GM12878 (cell line): ENCODE measurements at regions not wholly inside any gene's neighbourhood (a gene's known extent, or its start where the extent isn't known, plus 50 kb on each side); places are given as distances from the start of the nearest gene placed in this dataset.

Source experiments
- ATAC-seq: fragments of 200-7000 bp; cut with Tn5 transposase; 3 replicates; pipeline ENCODE4 v1.9.1; 2020; ENCODE audit warnings: mild to moderate bottlenecking, moderate library complexity
- BruUV-seq: library from RNA; stranded (reverse); fragments of 400-500 nt; replicated peaks from 2 replicates; lab custom pipeline; 2021; lab: Mats Ljungman, UMichigan
- CTCF ChIA-PET: fragments of 300-600 bp; sonication (Branson Sonifier 250); formaldehyde crosslinking; extraction: SDS; loops from one replicate; lab custom pipeline; 2021; ENCODE audit warnings: inconsistent platforms; lab: Yijun Ruan, JAX
- POLR2A ChIA-PET: fragments of 350-600 bp; formaldehyde crosslinking; extraction: SDS; loops from one replicate; lab custom pipeline; 2021; ENCODE audit warnings: inconsistent platforms; lab: Charles Lee
- RAD21 ChIA-PET: fragments of 300-600 bp; sonication (Branson Sonifier 250); formaldehyde crosslinking; loops from one replicate; lab custom pipeline; 2023; ENCODE audit warnings: antibody characterized with exemption; ENCODE audit not compliant: unreplicated experiment; lab: Charles Lee
- SMC1A ChIA-PET: fragments of 300-600 bp; sonication (Branson Sonifier 250); formaldehyde crosslinking; loops from one replicate; lab custom pipeline; 2023; ENCODE audit not compliant: unreplicated experiment, uncharacterized antibody; lab: Charles Lee
- DNase-seq: peaks from one replicate; pipeline ENCODE4 v3.0.0-alpha.2; 2011; ENCODE audit warnings: low read depth, low spot score
- FAIRE-seq: peaks from 3 replicates; lab custom pipeline; 2011; peaks lifted over from hg19 to GRCh38; lab: Jason Lieb, UNC
- H2AFZ ChIP-seq: 2 replicates; pipeline ENCODE4 v1.6.0; 2011; ENCODE audit warnings: low read depth, low read length, control low read depth; ENCODE audit not compliant: control insufficient read depth
- H3K27ac ChIP-seq: 2 replicates; pipeline ENCODE4 v1.5.1; 2011; ENCODE audit warnings: control low read depth; ENCODE audit not compliant: control insufficient read depth, insufficient read depth
- H3K27me3 ChIP-seq, 2 experiments: replicated peaks in 1 of 2; 2 replicates each; pipeline versions ENCODE4 v1.6.0 to v1.6.1; 2011; ENCODE audit warnings: low read length in 1 of 2; ENCODE audit not compliant: control insufficient read depth in 2 of 2, insufficient read depth in 2 of 2
- H3K36me3 ChIP-seq, 2 experiments: 2 replicates each; pipeline ENCODE4 v1.5.1; 2011; ENCODE audit warnings: low read length in 1 of 2; ENCODE audit not compliant: control insufficient read depth in 2 of 2, insufficient read depth in 2 of 2
- H3K4me1 ChIP-seq: 2 replicates; pipeline ENCODE4 v1.6.1; 2011; ENCODE audit warnings: mild to moderate bottlenecking, low read length, moderate library complexity, mixed read lengths; ENCODE audit not compliant: control insufficient read depth, insufficient read depth
- H3K4me2 ChIP-seq: 2 replicates; pipeline ENCODE4 v1.6.0; 2011; ENCODE audit warnings: control low read depth; ENCODE audit not compliant: control insufficient read depth, insufficient read depth
- H3K4me3 ChIP-seq: fragments of 200-600 bp; sonication (generic); 2 replicates; pipeline ENCODE4 v1.5.1; 2016
- H3K79me2 ChIP-seq: 2 replicates; pipeline ENCODE4 v1.6.0; 2011; ENCODE audit warnings: low read length; ENCODE audit not compliant: control insufficient read depth, insufficient read depth
- H3K9ac ChIP-seq: 2 replicates; pipeline ENCODE4 v1.8.0; 2011; ENCODE audit warnings: low read length, control low read depth, mixed read lengths; ENCODE audit not compliant: control insufficient read depth, insufficient read depth
- H3K9me3 ChIP-seq: replicated peaks from 3 replicates; pipeline ENCODE4 v1.5.1; 2011; ENCODE audit warnings: mild to moderate bottlenecking, low read length; ENCODE audit not compliant: control insufficient read depth, insufficient read depth
- H4K20me1 ChIP-seq: 2 replicates; pipeline ENCODE4 v1.6.0; 2011; ENCODE audit not compliant: control insufficient read depth, insufficient read depth
- CBX3 ChIP-seq: fragments of 200-600 bp; sonication (generic); IDR thresholded peaks from 2 replicates; pipeline ENCODE4 v1.6.1; 2016; ENCODE audit warnings: low read depth, borderline replicate concordance
- ESRRA ChIP-seq: IDR thresholded peaks from 2 replicates; pipeline ENCODE4 v1.6.1; 2012; ENCODE audit warnings: mild to moderate bottlenecking, low read length, improper control_type of control experiment
- FOXK2 ChIP-seq: fragments of 450-650 bp; IDR thresholded peaks from 2 replicates; pipeline ENCODE4 v1.6.1; 2017; ENCODE audit warnings: mild to moderate bottlenecking, moderate library complexity
- NBN ChIP-seq: fragments of 450-650 bp; IDR thresholded peaks from 2 replicates; pipeline ENCODE4 v1.6.1; 2016
- NR2C1 ChIP-seq: fragments of 450-650 bp; IDR thresholded peaks from 2 replicates; pipeline ENCODE4 v1.6.1; 2017; ENCODE audit warnings: antibody characterized with exemption, mild to moderate bottlenecking, moderate library complexity
- RAD51 ChIP-seq: fragments of 450-650 bp; IDR thresholded peaks from 2 replicates; pipeline ENCODE4 v1.6.1; 2016; ENCODE audit warnings: moderate library complexity, mild to moderate bottlenecking, inconsistent platforms
- TAF1 ChIP-seq: IDR thresholded peaks from 2 replicates; pipeline ENCODE4 v1.6.1; 2011; ENCODE audit warnings: mild to moderate bottlenecking, low read depth, low read length, borderline replicate concordance
- ZNF274 ChIP-seq: IDR thresholded peaks from one replicate; pipeline ENCODE4 v1.8.0; 2011; ENCODE audit not compliant: insufficient read length, insufficient read depth
- WGBS: methylation state at CpG from one replicate; pipeline ENCODE4 v1.1.6; 2016; ENCODE audit warnings: low lambda C conversion rate; ENCODE audit not compliant: insufficient replicate concordance, insufficient coverage; ENCODE audit errors: missing lambda C conversion rate; 5-methylcytosine and 5-hydroxymethylcytosine counted together
- in situ Hi-C: fragments of 300-500 bp; cut with MboI; formaldehyde crosslinking; loops from 9 replicates; pipeline ENCODE4 v1.14.3; 2018; ENCODE audit warnings: mixed read lengths
- intact Hi-C: fragments of 100-400 bp; cut with micrococcal nuclease; formaldehyde crosslinking; loops from one replicate; pipeline ENCODE4 v1.14.2; 2022; ENCODE audit not compliant: unreplicated experiment
- TF ChIP-seq, protein P1 (sequence below): fragments of 150-350 bp; IDR thresholded peaks from 2 replicates; pipeline ENCODE4 v1.6.1; 2016; ENCODE audit warnings: low read depth, low read length

GRCh38 chr12:61911113-61911512 is 349.1 kb upstream of the USP15 start:
- no peaks in the 10 kb centered on the region for H3K27me3 ChIP-seq
- ChIA-PET SMC1A (no interaction called here), RAD21 (no interaction called here), CTCF (interaction anchor here (0.6 kb wide), 1 partner anchor 9 kb away, joined by 6 read pairs; no protein-coding TSS in a partner anchor), POLR2A (no interaction called here)
- ATAC-seq (no peak), DNase-seq (no peak), FAIRE-seq (no peak)
- WGBS, result 0% methylated on average over 2 of the region's 2 CpGs
- no peak overlapping the region for H3K9ac ChIP-seq
- in situ Hi-C loops, result no loop called here
- H3K4me2 ChIP-seq, result no peak overlapping the region
- intact Hi-C loops, result no loop called here
- TF ChIP-seq NR2C1, result no peak
- no peak for TF ChIP-seq ESRRA
- TF ChIP-seq ZNF274, result no peak
- TF ChIP-seq CBX3, result no peak
- no peak overlapping the region for H3K4me3 ChIP-seq
- H2AFZ ChIP-seq, result no peak overlapping the region
- BruUV-seq, result no TSS peak
- H4K20me1 ChIP-seq, result no peaks in the 10 kb centered on the region
- H3K4me1 ChIP-seq, result no peaks in the 10 kb centered on the region
- no peaks in the 10 kb centered on the region for H3K79me2 ChIP-seq
- no peak overlapping the region for H3K27ac ChIP-seq
- no peaks in the 10 kb centered on the region for H3K36me3 ChIP-seq
- no peaks in the 10 kb centered on the region for H3K9me3 ChIP-seq

DNA sequence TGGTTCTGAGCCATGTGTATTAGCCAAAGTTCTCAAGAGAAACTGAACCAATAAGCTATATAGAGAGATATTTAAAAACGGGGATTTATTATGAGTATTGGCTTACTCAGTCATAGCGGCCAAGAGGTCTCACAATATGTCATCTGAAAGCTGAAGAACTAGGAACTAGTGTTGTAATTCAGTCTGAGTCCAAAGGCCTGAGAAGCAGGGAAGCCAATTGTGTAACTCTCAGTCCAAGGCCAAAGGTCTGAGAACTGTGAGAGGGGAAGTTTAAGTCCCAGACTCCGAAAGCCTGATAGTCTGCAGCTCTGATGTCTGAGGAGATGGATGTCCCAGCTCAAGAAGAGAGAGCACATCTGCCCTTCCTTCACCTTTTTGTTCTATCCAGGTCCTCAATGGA is 344.8 kb upstream of the USP15 start:
- no peaks in the 10 kb centered on the region for H3K27me3 ChIP-seq
- DNase-seq (no peak), FAIRE-seq (no peak), ATAC-seq (no peak)
- whole genome bisulfite sequencing, result 12% methylated on average over 3 of the region's 3 CpGs
- in situ Hi-C loops (no loop called here), intact Hi-C loops (no loop called here)
- BruUV-seq, result no TSS peak
- no peak overlapping the region for H3K27ac ChIP-seq
- ChIA-PET SMC1A (interaction anchor here (0.6 kb wide), 1 partner anchor 306 kb away, joined by 3 read pairs; no protein-coding TSS in a partner anchor), POLR2A (no interaction called here), CTCF (no interaction called here), RAD21 (no interaction called here)
- no peak overlapping the region for H3K4me2 ChIP-seq
- H3K79me2 ChIP-seq, result no peaks in the 10 kb centered on the region
- H3K4me3 ChIP-seq, result no peak overlapping the region
- no peak overlapping the region for H3K9ac ChIP-seq
- no peaks in the 10 kb centered on the region for H4K20me1 ChIP-seq
- H2AFZ ChIP-seq, result no peak overlapping the region
- no peaks in the 10 kb centered on the region for H3K9me3 ChIP-seq
- H3K36me3 ChIP-seq, result no peaks in the 10 kb centered on the region
- H3K4me1 ChIP-seq, result no peaks in the 10 kb centered on the region
- TF ChIP-seq NBN (no peak), TAF1 (no peak), FOXK2 (no peak), RAD51 (no peak)
- TF ChIP-seq, protein P1, sequence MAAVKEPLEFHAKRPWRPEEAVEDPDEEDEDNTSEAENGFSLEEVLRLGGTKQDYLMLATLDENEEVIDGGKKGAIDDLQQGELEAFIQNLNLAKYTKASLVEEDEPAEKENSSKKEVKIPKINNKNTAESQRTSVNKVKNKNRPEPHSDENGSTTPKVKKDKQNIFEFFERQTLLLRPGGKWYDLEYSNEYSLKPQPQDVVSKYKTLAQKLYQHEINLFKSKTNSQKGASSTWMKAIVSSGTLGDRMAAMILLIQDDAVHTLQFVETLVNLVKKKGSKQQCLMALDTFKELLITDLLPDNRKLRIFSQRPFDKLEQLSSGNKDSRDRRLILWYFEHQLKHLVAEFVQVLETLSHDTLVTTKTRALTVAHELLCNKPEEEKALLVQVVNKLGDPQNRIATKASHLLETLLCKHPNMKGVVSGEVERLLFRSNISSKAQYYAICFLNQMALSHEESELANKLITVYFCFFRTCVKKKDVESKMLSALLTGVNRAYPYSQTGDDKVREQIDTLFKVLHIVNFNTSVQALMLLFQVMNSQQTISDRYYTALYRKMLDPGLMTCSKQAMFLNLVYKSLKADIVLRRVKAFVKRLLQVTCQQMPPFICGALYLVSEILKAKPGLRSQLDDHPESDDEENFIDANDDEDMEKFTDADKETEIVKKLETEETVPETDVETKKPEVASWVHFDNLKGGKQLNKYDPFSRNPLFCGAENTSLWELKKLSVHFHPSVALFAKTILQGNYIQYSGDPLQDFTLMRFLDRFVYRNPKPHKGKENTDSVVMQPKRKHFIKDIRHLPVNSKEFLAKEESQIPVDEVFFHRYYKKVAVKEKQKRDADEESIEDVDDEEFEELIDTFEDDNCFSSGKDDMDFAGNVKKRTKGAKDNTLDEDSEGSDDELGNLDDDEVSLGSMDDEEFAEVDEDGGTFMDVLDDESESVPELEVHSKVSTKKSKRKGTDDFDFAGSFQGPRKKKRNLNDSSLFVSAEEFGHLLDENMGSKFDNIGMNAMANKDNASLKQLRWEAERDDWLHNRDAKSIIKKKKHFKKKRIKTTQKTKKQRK, result no peak
- TF ChIP-seq, all 136 proteins: peak for 0
